ENCODE measurements at regions not wholly inside any gene's neighbourhood (a gene's known extent, or its start where the extent isn't known, plus 50 kb on each side); places are given as distances from the start of the nearest gene placed in this dataset.

- TF ChIP-seq CTCF (IDR thresholded peaks at IDR 0.05; ENCODE audit: low read depth, low read length) = no peak
- no peak for TF ChIP-seq MAX (IDR thresholded peaks at IDR 0.05; ENCODE audit: low read depth, low read length)
Observed at GRCh38 chr2:7448578-7449264, 531.5 kb downstream of the RNF144A start.

Data from NB4 (cell line).